ENCODE measurements at regions not wholly inside any gene's neighbourhood (a gene's known extent, or its start where the extent isn't known, plus 50 kb on each side); places are given as distances from the start of the nearest gene placed in this dataset.

- ATAC-seq (ENCODE audit: low read depth): no peak
- Histone ChIP-seq H3K9me3 (ENCODE audit: severe bottlenecking) (no peaks in the 10 kb centered on the region), H3K27me3 (ENCODE audit: insufficient read depth, poor library complexity, severe bottlenecking) (no peaks in the 10 kb centered on the region), H3K36me3 (ENCODE audit: low read depth) (no peaks in the 10 kb centered on the region), H3K27ac (ENCODE audit: poor library complexity, severe bottlenecking) (no peak overlapping the region), H3K4me3 (ENCODE audit: severe bottlenecking) (no peak overlapping the region), H3K4me1 (ENCODE audit: insufficient read depth, poor library complexity, severe bottlenecking) (peaks cover 2% of the 10 kb centered on the region)
- DNase-seq (ENCODE audit: low spot score): no peak
- no peak for TF ChIP-seq CTCF (IDR thresholded peaks at IDR 0.05; ENCODE audit: poor library complexity, severe bottlenecking)
These were observed 204.4 kb upstream of the TWIST2 start for GRCh38 chr2:238643400-238643907.

GRCh38 chr2:238644095-238645081 lies 203.5 kb upstream of the TWIST2 start:
- Histone ChIP-seq H3K27ac (ENCODE audit: poor library complexity, severe bottlenecking) (peak overlapping the region; percentile 1), H3K9me3 (ENCODE audit: severe bottlenecking) (no peaks in the 10 kb centered on the region), H3K4me3 (ENCODE audit: severe bottlenecking) (no peak overlapping the region), H3K4me1 (ENCODE audit: insufficient read depth, poor library complexity, severe bottlenecking) (peaks cover 2% of the 10 kb centered on the region), H3K27me3 (ENCODE audit: insufficient read depth, poor library complexity, severe bottlenecking) (no peaks in the 10 kb centered on the region), H3K36me3 (ENCODE audit: low read depth) (no peaks in the 10 kb centered on the region)
- TF ChIP-seq CTCF (IDR thresholded peaks at IDR 0.05; ENCODE audit: poor library complexity, severe bottlenecking): no peak
- ATAC-seq (ENCODE audit: low read depth) (peak; percentile 62), DNase-seq (ENCODE audit: low spot score) (no peak)

GRCh38 chr2:238645095-238645494 lies 202.8 kb upstream of the TWIST2 start:
- H3K4me1 ChIP-seq (ENCODE audit: insufficient read depth, poor library complexity, severe bottlenecking): peaks cover 2% of the 10 kb centered on the region
- H3K27me3 ChIP-seq (ENCODE audit: insufficient read depth, poor library complexity, severe bottlenecking): no peaks in the 10 kb centered on the region
- TF ChIP-seq CTCF (IDR thresholded peaks at IDR 0.05; ENCODE audit: poor library complexity, severe bottlenecking): no peak
- no peaks in the 10 kb centered on the region for H3K9me3 ChIP-seq (ENCODE audit: severe bottlenecking)
- peak overlapping the region; percentile 1 for H3K27ac ChIP-seq (ENCODE audit: poor library complexity, severe bottlenecking)
- DNase-seq (ENCODE audit: low spot score): no peak
- no peak overlapping the region for H3K4me3 ChIP-seq (ENCODE audit: severe bottlenecking)
- no peak for ATAC-seq (ENCODE audit: low read depth)
- H3K36me3 ChIP-seq (ENCODE audit: low read depth): no peaks in the 10 kb centered on the region

GRCh38 chr2:238645716-238646115 lies 202.2 kb upstream of the TWIST2 start:
- Histone ChIP-seq H3K4me1 (ENCODE audit: insufficient read depth, poor library complexity, severe bottlenecking) (peaks cover 2% of the 10 kb centered on the region), H3K27me3 (ENCODE audit: insufficient read depth, poor library complexity, severe bottlenecking) (no peaks in the 10 kb centered on the region), H3K36me3 (ENCODE audit: low read depth) (no peaks in the 10 kb centered on the region), H3K4me3 (ENCODE audit: severe bottlenecking) (no peak overlapping the region), H3K9me3 (ENCODE audit: severe bottlenecking) (no peaks in the 10 kb centered on the region), H3K27ac (ENCODE audit: poor library complexity, severe bottlenecking) (no peak overlapping the region)
- DNase-seq (ENCODE audit: low spot score) (no peak), ATAC-seq (ENCODE audit: low read depth) (no peak)
- no peak for TF ChIP-seq CTCF (IDR thresholded peaks at IDR 0.05; ENCODE audit: poor library complexity, severe bottlenecking)

- Histone ChIP-seq H3K36me3 (ENCODE audit: low read depth) (no peaks in the 10 kb centered on the region), H3K27me3 (ENCODE audit: insufficient read depth, poor library complexity, severe bottlenecking) (no peaks in the 10 kb centered on the region), H3K4me1 (ENCODE audit: insufficient read depth, poor library complexity, severe bottlenecking) (peaks cover 2% of the 10 kb centered on the region), H3K4me3 (ENCODE audit: severe bottlenecking) (no peak overlapping the region), H3K27ac (ENCODE audit: poor library complexity, severe bottlenecking) (no peak overlapping the region), H3K9me3 (ENCODE audit: severe bottlenecking) (no peaks in the 10 kb centered on the region)
- ATAC-seq (ENCODE audit: low read depth): no peak
- no peak for DNase-seq (ENCODE audit: low spot score)
- no peak for TF ChIP-seq CTCF (IDR thresholded peaks at IDR 0.05; ENCODE audit: poor library complexity, severe bottlenecking)
These were observed 201.6 kb upstream of the TWIST2 start for GRCh38 chr2:238646281-238646680.

Measured in RWPE2 (cell line).